Activated naive CD4-positive, alpha-beta T cell treated with anti-CD3 and anti-CD28 coated beads, Interleukin-2, amount 50 U/mL, for 16 hours (primary cell): ENCODE measurements at regions not wholly inside any gene's neighbourhood (a gene's known extent, or its start where the extent isn't known, plus 50 kb on each side); places are given as distances from the start of the nearest gene placed in this dataset.

Experiments
- DNase-seq: peaks from one replicate; pipeline ENCODE4 v3.0.0-alpha.2; 2020

DNA sequence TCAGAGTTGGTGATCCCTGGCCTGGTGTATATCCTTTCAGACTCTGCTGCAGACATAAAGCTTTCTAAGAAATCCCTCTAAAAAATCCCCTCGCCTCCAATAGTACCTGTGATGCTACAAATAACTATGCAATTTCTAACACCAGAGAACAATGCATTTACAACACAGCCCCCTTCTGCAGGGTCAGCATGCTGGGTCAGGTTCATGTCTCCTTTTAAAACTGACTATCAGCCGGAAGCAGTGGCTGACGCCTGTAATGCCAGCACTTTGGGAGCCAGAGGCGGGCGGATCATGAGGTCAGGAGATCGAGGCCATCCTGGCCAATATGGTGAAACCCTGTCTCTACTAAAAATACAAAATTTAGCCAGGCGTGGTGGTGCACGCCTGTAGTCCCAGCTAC is 77.0 kb upstream of the SPATA12 start:
- DNase-seq: no peak

DNA sequence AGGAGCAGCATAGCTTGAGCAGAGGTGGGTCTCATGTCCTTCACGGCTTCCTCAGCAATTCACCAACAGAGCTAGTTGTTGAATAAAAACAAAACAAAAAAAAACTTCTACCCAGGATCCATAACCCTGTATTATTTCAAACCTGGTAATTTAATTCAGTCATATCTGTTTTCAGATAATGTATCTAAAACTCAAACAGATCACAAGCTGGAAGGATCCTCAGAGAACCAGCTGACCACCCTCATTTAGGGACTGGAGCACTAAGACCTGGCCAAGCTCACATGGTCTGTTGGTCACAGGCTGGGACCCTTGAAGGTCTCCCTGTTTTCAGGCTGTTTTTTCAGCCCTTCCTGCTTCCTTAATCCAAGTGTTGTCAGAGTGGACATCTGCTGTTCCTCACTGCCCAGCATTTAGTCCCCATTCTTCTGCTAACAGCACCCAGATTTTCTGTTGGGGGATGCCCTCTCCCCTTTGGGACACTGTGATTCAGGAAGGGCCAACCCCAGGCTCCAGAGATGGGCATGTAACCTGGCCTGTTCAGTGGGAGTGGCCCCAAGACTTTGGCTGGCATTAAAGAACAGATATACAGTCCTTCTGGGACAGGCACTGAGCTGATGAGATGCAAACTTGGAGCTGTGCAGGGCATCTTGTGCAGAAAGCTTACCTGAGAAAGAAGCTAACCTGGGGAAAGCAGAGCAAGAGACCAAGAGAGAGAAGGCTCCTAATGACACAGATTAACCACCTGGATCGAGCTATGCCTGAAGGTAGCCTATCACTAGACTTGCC is 78.8 kb upstream of the SPATA12 start:
- no peak for DNase-seq

DNA sequence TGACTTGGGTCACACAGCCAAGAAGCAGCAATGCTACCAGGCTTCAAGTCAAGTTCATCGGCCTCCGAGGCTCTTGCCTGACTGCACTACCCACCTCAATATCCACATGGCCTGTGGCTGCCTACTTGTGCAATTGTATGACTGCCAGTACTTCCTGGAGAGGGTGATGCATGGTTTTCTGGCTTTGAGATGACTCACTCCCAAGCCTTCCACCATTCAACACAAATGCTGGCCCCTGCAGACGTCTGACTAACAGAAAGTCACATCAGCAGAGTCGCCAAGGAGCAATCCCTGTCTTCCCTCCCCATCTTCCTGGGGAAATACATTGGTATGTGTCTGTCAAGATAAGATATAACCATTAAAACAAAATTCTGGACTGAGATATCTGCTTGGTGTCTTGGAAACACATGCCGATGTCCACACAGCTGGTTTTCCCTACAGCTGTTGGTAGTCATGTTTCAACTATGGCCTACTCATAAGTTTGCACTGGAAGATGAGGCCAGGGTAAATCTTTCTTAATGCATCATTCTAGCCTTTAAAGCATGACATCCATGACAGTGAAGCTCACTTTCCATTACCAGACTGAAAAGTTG is 79.6 kb upstream of the SPATA12 start:
- DNase-seq: peak; percentile 49

DNA sequence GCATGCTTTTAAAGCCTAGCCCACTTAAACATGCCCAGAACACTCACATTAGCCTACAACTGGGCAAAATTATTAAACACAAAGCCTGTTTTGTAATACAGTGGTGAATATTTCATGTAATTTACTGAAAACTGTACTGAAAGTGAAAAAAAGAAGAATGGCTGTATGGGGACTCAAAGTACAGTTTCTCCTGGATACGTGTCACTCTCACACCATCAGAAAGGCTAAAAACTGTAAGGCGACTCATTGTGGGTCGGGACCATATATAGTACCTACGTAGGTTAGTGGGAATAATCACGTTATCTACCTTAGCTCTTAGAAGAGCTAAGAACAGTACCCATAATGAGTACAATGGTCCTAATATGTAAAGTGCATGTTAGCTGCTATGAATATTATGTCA is 80.2 kb upstream of the SPATA12 start:
- DNase-seq: no peak

DNA sequence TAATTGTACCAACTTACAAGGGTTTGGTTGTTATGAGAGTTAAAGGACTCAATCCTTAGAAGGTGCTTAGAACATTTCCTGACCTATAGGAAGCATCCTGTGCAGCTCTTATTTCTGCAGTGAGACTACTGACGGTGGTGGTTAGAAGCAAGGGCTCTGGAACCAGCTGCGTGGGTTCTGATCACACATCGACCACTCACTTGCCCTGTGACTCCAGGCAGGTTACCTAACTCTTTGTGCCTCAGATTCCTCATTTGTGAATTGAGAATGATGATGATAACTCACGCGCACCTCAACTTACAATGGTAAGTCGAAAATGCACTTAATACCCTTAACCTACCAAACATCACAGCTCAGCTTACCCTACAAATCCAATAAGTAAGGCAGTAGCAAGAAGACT is 80.7 kb upstream of the SPATA12 start:
- no peak for DNase-seq

DNA sequence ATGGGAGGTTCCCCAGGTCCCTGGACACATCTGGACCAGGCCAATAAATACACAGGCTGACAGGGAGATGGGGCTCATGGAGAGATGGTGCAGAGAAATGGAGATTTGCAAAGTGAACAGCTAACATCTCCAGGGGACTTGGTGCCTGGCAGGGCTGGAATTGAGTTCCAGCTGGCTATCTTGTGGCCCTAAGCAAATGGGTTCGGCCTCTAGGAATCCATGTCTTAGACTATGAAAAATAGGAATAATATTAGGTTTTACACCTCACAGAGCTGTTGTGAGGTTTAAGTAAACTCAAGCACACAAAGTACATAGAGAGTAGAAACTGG is 82.9 kb upstream of the SPATA12 start:
- DNase-seq: no peak

DNA sequence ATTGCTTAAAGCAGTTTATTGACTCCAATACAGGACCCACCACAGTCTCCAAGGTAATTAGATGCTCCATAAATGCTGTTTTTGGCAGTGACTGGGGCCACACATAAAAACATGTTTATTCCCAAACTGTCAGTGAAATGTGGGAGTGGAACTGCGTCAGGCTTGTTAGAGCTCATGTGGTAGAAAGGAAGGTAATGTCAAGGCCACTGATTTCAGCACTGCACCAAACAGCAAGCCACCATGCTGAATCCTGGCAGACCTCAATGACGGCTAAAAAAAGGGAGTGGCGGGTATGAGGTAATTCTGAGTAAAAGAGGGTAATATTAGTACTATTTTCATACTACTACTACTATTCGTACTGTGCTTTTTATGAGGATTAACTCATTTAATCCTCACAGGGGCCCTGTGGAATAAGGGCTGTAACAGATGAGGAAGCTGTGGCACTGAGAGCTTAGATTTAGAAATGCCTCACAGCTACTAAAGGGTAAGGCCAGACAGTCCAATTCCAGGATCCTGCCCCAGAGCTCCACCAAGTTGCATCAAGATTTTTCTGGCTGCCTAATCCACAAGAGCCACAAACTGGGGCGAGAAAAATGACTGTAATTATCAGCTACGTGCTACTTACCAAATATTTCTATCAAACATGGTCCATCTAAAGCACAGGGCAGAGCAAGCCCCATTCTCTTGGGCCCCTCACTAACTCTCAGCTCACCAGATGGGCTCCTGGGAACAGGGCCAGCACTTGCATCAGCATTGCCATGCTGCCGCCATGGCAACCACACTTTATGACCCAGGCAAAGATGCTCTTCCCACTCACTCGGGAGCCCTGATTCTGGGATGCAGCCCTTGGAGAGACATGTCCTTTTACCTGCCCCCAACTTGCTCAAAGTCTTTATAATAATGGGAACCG is 83.6 kb upstream of the SPATA12 start:
- no peak for DNase-seq

DNA sequence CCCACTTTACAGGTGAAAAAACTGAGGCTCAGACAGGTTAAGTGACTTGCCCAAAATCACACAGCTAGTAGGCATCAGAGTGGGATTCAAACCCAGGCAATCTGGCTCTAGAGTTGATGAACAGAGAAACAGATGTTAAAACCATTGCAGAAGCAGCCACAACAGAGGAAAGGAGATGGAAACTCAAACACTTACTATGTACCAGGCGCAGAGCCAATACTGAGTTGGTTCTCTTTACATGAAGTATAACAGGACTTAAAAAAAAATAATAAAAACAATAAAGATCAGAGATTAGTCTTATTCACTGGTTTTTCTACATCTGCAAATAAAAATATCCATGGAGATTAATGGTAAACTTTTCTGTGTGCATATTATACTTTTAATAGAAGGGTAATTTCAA is 84.9 kb upstream of the SPATA12 start:
- DNase-seq: no peak

DNA sequence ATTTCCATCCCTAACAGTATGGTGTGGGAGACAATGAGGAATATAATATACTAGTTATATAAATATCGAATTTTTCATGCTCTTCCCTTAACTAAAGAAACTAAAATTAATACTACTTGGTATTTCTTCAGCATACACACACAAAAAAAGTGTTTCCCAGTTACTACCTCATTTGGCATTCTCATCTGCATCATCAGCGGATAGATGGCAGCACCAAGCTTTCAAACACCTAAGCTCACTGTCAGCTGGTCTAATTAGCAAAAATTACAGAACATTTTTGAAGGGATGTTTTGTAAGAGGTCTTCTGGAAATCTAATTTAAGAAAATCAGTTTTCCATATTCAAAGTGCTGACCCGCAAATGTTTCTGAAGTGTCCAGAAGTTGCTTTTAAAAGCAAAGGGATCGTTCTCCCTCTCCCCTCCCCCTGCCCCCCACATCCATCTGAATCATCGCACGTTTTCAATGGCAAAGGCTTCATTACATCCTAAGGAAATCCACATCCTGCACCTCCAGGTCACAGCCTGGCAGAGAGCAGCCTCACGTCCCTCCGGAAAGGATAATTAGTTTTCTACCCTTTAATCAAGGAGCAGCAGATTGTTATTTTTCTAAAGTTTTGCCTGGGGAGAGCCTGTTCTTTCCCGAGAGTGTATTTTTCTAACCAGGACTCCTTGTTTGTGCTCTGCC is 86.1 kb upstream of the SPATA12 start:
- no peak for DNase-seq

DNA sequence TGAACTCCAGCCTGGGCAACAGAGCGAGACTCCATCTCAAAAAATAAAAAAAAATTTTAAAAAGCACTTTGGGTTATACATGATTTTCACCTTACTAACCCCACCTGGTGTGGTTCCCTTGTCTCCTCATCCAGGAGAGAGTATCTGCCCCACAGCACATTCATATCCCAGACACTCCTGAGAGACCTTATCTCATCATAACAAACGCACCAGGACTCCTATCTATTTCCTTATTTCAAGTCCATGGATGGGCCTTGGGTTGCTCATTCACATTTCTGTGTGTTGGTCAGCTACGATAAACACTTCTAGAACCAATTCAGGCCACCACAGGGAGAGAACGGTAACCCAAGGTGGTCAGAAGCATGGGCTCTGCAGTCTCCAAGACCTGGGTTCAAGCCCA is 88.6 kb upstream of the SPATA12 start:
- no peak for DNase-seq

DNA sequence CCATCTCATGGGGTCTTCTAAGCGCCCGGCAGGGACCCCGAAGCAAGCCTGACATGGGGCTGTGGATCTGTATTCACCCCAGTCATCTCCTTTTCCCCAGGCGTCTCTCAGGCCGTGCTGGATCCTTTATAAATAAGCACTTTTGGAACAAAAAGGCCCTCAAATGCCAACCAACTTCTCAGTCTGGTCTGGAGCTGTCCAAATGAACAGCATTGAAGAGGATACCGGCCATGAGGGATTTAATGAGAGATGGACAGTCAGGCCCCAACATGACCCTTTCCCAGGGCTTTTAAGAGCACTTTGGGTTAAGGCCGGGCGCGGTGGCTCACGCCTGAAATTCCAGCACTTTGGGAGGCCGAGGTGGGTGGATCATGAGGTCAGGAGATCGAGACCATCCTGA is 89.2 kb upstream of the SPATA12 start:
- no peak for DNase-seq

DNA sequence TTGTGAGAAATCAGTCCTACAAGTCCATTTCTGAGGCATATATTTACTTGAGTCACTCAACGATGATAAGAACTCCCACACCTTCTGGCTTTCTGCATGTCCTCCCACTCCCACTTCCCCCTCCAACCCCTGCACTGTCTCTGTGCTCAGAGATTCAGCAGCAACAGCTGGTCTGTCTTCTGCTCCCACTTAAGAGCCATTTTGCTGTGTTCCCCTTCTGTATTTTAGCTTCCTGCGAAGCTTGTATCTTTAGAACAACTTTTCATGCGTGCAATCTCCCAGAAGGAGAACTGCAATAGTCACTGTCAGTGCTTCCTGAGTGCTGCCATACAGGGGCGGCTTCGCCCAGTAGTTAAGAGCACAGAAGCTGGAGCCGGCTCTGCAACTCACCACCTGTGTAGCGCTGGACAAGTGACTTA is 90.0 kb upstream of the SPATA12 start:
- DNase-seq: no peak

DNA sequence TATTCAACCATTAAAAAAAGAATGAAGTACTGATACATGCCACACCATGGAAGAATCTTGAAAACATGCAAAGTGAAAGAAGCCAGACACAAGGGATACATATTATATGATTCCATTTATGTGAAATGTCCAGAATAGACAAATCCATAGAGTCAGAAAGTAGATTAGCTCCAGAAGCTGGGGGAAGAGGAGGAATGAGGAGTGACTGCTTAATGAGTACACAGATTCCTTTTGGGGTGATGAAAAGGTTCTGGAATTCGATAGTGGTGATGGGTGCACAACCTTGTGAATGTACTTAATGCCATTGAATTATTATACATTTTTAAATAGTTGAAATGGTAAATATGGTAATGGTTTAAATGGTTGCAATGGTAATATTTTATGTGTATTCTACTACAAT is 90.6 kb upstream of the SPATA12 start:
- no peak for DNase-seq

DNA sequence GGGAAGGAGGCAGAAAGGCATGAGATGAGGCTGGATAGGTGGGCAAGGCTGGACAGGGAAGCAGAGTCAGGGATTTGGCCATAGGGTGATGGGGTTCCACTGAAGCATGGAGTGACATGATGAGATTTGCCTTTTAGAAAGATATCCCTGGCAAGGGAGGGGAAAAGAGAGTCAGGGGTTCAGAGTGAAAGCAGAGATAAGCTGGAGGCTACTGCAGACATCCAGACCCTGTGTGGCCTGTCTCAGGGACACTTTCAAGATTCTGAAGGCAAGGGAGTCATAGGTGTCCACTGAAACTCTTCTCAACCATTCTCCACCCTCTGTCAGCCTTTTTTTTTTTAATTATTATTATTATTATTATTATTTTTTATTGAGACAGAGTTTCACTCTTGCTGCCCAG is 94.0 kb upstream of the SPATA12 start:
- DNase-seq: no peak

DNA sequence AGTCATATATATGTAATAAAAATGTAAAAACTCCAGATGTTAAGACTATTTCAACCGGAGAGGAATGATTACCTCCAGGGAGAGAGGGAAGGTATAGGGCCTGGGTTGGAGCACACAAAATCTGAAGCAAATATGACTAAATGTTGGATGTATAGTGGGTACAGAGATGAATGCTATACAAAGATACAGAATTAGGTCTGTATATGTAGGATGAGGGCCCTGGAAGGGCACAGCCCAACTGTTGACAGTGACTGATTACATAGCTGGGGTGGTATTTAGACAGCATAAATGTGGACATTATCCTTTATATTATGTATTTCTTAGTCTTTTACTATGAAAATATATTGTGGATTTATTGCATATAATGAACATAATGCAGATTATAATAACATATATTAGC is 94.4 kb upstream of the SPATA12 start:
- DNase-seq: no peak

DNA sequence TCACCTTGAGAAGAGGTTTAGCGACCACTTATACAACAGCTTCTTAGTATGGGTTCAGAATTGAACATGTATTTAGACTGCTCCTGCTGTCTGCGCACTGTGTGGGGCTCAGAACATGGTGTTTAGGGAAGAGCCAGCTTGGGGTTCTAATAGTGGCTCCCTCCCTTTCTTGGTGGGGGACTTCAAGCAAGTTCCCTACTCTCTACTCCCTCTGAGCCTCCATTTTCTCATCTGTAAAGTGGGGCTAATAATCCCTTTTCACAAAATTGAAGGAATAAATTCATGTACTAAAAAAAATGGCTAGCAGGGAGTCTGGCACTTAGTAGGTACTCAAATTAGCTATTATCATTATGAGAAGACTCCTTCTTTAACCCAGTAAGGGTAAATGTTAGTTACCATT is 97.5 kb upstream of the SPATA12 start:
- DNase-seq: no peak

DNA sequence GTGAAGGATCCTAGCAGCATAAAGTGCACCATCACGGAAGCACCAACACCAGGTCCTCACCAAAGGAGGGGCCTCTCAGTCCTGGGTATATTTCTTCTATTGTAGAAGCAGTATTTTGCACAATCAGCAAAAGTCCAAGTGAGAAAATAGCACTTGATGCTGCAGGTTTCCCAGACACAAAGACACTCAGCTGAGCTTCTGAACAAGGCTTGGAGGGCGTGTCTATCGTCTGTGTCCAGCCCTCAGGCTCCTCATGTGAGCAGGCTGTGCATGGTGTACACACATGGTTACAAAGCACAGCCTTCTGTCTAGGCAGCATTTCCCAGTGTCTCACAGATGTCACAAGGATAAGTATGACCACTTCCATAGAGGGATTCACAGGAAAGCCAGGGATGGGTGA is 98.3 kb upstream of the SPATA12 start:
- DNase-seq: no peak

DNA sequence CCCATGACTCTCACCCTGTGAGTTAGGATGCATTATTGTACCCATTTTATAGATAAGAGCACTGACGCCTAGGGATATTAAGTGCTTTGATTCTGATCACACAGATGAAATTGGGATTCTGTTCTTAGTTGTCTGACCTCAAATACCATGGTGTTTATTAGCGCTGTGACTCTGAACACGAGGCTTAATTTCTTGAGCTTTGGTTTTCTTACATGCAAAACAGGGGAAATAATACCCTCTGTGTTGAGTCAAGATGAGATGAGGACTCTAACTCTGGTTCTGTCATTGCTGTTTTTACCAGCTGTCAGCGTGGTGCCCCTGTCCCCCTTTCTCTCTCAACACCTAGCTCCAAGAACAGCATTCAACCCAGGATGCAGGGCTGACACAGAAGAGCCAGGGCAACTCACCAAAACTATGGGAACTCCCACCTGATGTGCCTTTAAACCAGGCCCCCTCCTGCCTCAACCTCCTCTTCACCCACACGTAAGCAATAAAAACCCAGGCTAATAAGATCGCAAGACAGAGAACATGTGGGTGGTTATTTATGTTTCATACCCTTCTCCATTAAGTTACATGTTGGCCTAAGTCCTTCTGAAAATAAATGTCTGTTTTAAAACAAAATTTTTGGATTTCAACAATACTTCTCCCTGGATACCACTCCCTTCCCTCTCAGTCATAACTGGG is 100.1 kb upstream of the SPATA12 start:
- DNase-seq: no peak

DNA sequence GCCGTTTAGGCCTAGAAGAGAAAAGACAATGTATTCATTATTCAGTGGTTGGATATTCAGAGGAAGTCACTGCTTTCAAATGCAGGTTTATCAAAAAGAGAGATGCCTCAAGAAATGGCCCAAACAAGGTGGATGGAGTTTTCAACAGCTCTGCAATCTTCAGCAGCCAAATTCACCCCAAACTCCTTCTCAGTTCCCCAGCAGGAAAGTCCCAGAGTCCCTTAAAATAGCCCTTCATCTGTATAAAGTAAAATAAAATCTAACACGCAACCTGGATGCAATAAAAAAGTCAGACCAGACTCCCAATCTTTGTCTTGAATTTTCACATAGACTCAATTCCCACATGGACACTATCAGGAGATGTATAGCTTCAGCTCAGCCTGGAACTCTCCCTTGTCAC is 101.6 kb upstream of the SPATA12 start:
- DNase-seq: no peak

DNA sequence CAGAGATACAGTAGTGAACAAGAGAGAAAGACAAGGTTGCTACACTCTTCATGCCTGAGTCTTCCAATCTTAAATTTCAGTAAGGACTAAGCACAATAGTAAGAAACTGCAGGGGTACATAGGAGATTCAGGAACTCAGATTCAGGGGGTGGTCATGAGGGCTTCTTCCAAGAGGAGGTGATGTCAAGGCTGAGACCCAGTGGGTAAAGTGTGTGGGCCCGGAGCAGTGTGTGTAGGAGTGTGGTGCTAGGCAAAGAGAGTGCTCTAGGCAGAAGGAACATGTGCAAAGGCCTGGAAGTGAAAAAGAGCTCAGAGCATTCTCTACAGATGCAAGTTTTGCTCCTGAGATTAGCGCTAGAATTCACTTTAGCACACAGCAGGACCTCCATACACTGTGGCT is 102.9 kb upstream of the SPATA12 start:
- no peak for DNase-seq

DNA sequence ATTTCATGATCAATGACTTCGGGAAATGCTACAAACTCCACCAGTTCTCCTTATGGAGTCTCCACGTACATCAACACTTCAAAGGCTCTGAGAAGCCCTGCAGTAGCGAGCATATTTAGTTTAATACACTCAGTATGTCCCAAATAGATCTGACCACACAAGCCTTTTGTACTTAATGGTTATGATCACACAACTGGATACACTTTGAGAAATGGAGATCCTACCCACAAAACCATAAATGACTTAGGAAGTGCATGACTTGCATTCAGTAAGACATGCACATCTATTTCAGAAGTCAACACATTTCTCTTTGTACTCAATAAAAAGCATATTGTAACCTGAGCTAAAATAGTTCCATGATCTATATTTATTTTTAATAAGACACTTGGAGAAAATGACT is 103.6 kb upstream of the SPATA12 start:
- DNase-seq: no peak

DNA sequence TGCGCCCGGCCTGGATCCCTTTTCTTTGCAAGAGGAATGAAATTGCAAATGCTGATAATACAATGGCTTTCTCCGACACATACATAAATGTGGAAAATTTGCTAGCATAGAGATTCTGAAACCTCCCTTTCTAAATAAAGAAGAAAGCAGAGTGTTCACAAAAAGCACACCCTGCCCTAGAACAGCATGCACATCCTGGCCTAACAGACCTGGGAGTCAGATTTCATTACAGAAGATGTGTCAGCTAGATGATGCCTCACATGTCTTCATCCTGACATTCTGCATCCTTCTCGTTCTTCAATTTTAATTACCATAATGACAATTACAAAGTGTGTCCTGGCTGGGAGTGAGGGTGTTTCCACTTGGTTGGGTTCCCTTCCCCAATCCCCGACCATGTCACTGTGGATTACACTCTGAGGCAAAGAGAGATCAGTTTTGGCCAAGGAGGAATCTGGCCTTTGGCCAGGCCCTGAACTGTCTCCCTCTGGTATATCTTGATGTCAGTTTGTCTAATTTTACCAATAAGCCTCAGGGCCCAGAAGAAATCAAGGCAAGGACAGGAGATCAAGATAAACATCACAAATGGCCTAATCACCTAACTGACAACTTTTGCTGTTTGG is 104.9 kb upstream of the SPATA12 start:
- DNase-seq: no peak
